Neural progenitor cell (in vitro differentiated cells): ENCODE measurements at regions not wholly inside any gene's neighbourhood (a gene's known extent, or its start where the extent isn't known, plus 50 kb on each side); places are given as distances from the start of the nearest gene placed in this dataset.

Source experiments
- DNase-seq: peaks from one replicate; pipeline ENCODE4 v3.0.0-alpha.2; 2016; ENCODE audit warnings: low spot score
- H2AFZ ChIP-seq: fragments of 200-600 bp; sonication (generic); replicated peaks from 2 replicates; pipeline ENCODE4 v1.6.1; 2016; ENCODE audit warnings: antibody characterized with exemption
- H3F3A ChIP-seq: fragments of 200-600 bp; sonication (generic); 2 replicates; pipeline ENCODE4 v1.6.1; 2016; ENCODE audit warnings: antibody characterized with exemption, low read depth
- H3K27ac ChIP-seq: fragments of 200-600 bp; sonication (generic); 2 replicates; pipeline ENCODE4 v1.5.1; 2016; ENCODE audit warnings: mild to moderate bottlenecking
- H3K27me3 ChIP-seq: fragments of 200-600 bp; sonication (generic); 2 replicates; pipeline ENCODE4 v1.6.1; 2016; ENCODE audit warnings: mild to moderate bottlenecking, moderate library complexity
- H3K36me3 ChIP-seq: fragments of 200-600 bp; sonication (generic); 2 replicates; pipeline ENCODE4 v1.5.1; 2016
- H3K4me1 ChIP-seq: fragments of 200-600 bp; sonication (generic); 2 replicates; pipeline ENCODE4 v1.6.1; 2016; ENCODE audit warnings: mixed run types
- H3K4me2 ChIP-seq: fragments of 200-600 bp; sonication (generic); 2 replicates; pipeline ENCODE4 v1.6.1; 2016
- H3K4me3 ChIP-seq: fragments of 200-600 bp; sonication (generic); 2 replicates; pipeline ENCODE4 v1.5.1; 2016
- H3K79me2 ChIP-seq: fragments of 200-600 bp; sonication (generic); 2 replicates; pipeline ENCODE4 v1.6.1; 2016; ENCODE audit warnings: low read depth
- H3K9ac ChIP-seq: fragments of 200-600 bp; sonication (generic); 2 replicates; pipeline ENCODE4 v1.6.1; 2016
- H3K9me3 ChIP-seq: fragments of 200-600 bp; sonication (generic); 2 replicates; pipeline ENCODE4 v1.5.1; 2016; ENCODE audit warnings: low read depth
- H4K20me1 ChIP-seq: fragments of 200-600 bp; sonication (generic); 2 replicates; pipeline ENCODE4 v1.6.1; 2016; ENCODE audit warnings: low read depth
- H3K27ac Mint-ChIP-seq: 3 replicates; pipeline ENCODE4 v1.8.0; 2021; ENCODE audit warnings: mixed read lengths
- H3K27me3 Mint-ChIP-seq: 2 replicates; pipeline ENCODE4 v1.8.0; 2022; ENCODE audit warnings: low read depth, mild to moderate bottlenecking, inconsistent platforms, moderate library complexity, mixed read lengths; ENCODE audit not compliant: insufficient read depth
- H3K36me3 Mint-ChIP-seq: 3 replicates; pipeline ENCODE4 v1.8.0; 2021; ENCODE audit warnings: mixed read lengths
- H3K4me1 Mint-ChIP-seq: 3 replicates; pipeline ENCODE4 v1.8.0; 2021; ENCODE audit warnings: mixed read lengths
- H3K4me3 Mint-ChIP-seq: 3 replicates; pipeline ENCODE4 v1.8.0; 2021; ENCODE audit warnings: mild to moderate bottlenecking, moderate library complexity, mixed read lengths
- H3K9me3 Mint-ChIP-seq: 3 replicates; pipeline ENCODE4 v1.8.0; 2020; ENCODE audit warnings: mixed read lengths
- EZH2 ChIP-seq: fragments of 200-600 bp; sonication (generic); IDR thresholded peaks from 2 replicates; pipeline ENCODE4 v1.6.1; 2017; ENCODE audit warnings: antibody characterized with exemption, mild to moderate bottlenecking, moderate library complexity
- EZH2phosphoT487 ChIP-seq: fragments of 200-600 bp; sonication (generic); IDR thresholded peaks from 2 replicates; pipeline ENCODE4 v1.6.1; 2017; ENCODE audit warnings: antibody characterized with exemption
- TF ChIP-seq, protein P1 (sequence below): fragments of 200-600 bp; sonication (generic); IDR thresholded peaks from 2 replicates; pipeline ENCODE4 v1.5.1; 2017; ENCODE audit warnings: antibody characterized with exemption, mild to moderate bottlenecking

DNA sequence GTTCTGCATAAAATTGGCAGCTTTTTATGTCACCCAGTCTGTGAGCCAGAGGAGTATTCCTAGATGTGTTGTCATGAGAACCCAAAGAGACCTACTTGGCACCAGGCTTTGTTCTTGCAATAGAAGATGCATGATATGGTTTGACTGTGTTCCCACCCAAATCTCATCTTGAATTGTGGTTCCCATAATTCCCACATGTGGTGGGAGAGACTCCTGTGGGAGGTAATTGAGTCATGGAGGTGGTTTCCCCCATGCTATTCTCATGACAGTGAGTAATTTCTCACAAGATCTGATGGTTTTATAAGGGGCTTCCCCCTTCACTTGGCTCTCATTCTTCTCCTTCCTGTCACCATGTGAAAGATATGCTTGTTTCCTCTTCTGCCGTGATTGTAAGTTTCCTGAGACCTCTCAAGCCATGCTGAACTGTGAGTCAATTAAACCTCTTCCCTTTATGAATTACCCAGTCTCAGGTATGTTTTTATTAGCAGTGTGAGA is 572.0 kb upstream of the ATP2B1 start:
- peaks cover 22% of the 10 kb centered on the region for H3K9me3 Mint-ChIP-seq

DNA sequence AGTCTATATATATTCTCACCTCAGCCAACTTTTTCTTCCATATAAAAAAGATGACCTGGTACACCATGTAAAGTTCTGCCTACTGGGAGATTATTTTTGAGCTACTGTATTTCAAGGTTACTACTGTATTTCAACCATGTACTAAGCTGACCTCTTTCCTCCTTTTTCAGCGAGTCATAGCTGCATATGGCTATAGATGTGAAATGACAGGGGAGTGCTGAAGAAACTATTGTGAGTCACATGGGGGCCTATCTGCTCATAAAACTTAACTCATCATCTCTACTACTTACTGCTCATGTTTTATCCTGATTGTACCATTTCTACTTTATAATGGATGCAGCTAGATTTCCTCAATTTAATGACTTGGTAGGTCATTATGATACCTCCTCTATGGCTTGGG is 571.4 kb upstream of the ATP2B1 start:
- H3K9me3 Mint-ChIP-seq: peaks cover 22% of the 10 kb centered on the region
- H3K27ac ChIP-seq: no peak overlapping the region
- TF ChIP-seq, protein P1, sequence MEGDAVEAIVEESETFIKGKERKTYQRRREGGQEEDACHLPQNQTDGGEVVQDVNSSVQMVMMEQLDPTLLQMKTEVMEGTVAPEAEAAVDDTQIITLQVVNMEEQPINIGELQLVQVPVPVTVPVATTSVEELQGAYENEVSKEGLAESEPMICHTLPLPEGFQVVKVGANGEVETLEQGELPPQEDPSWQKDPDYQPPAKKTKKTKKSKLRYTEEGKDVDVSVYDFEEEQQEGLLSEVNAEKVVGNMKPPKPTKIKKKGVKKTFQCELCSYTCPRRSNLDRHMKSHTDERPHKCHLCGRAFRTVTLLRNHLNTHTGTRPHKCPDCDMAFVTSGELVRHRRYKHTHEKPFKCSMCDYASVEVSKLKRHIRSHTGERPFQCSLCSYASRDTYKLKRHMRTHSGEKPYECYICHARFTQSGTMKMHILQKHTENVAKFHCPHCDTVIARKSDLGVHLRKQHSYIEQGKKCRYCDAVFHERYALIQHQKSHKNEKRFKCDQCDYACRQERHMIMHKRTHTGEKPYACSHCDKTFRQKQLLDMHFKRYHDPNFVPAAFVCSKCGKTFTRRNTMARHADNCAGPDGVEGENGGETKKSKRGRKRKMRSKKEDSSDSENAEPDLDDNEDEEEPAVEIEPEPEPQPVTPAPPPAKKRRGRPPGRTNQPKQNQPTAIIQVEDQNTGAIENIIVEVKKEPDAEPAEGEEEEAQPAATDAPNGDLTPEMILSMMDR: no peak
- TF ChIP-seq EZH2phosphoT487 (no peak), EZH2 (no peak)

More for the DNA sequence above, 572.0 kb upstream of the ATP2B1 start:
- no peak overlapping the region for H3K4me3 Mint-ChIP-seq
- H3K4me1 Mint-ChIP-seq: no peaks in the 10 kb centered on the region
- DNase-seq: no peak
- Histone ChIP-seq H2AFZ (no peak overlapping the region), H3K4me2 (no peak overlapping the region), H3K27me3 (no peaks in the 10 kb centered on the region), H3K9ac (no peak overlapping the region), H3K4me3 (no peak overlapping the region), H4K20me1 (no peaks in the 10 kb centered on the region), H3K36me3 (peaks cover 2% of the 10 kb centered on the region), H3F3A (no peaks in the 10 kb centered on the region), H3K9me3 (no peaks in the 10 kb centered on the region), H3K79me2 (no peaks in the 10 kb centered on the region), H3K4me1 (no peaks in the 10 kb centered on the region), H3K27ac (no peak overlapping the region)
- H3K27me3 Mint-ChIP-seq: no peaks in the 10 kb centered on the region
- peaks cover 5% of the 10 kb centered on the region for H3K36me3 Mint-ChIP-seq
- no peak for TF ChIP-seq EZH2phosphoT487
- no peak for TF ChIP-seq EZH2
- TF ChIP-seq, protein P1: no peak
- no peak overlapping the region for H3K27ac Mint-ChIP-seq

DNA sequence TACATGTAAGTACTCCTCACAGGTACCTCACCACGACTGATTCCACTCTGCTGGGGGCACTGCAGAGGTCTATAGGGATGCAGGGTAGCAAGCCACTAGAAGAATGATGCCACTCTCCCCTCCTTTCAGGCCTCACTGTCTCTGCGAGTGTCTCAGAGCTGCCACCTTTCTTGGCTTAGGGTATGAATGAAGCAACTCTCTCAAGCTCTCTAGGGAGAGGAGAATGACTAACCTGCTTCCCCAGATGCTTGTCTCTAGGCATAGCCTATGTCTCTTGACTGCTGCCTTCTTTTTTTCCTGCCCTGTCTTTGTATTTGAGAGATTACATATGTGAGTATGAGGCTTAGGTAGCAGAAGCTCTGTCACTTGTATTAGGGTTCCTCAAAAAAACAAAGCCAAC is 566.5 kb upstream of the ATP2B1 start:
- Histone ChIP-seq H3K9ac (no peak overlapping the region), H3F3A (no peaks in the 10 kb centered on the region), H4K20me1 (no peaks in the 10 kb centered on the region), H2AFZ (no peak overlapping the region), H3K9me3 (no peaks in the 10 kb centered on the region), H3K27me3 (no peaks in the 10 kb centered on the region), H3K27ac (no peak overlapping the region), H3K4me2 (no peak overlapping the region), H3K4me3 (no peak overlapping the region), H3K36me3 (no peaks in the 10 kb centered on the region), H3K79me2 (no peaks in the 10 kb centered on the region), H3K4me1 (peaks cover 6% of the 10 kb centered on the region)
- Mint-ChIP-seq H3K4me1 (no peaks in the 10 kb centered on the region), H3K27me3 (no peaks in the 10 kb centered on the region), H3K36me3 (no peaks in the 10 kb centered on the region), H3K4me3 (no peak overlapping the region), H3K27ac (no peak overlapping the region), H3K9me3 (no peaks in the 10 kb centered on the region)
- DNase-seq: no peak
- TF ChIP-seq EZH2phosphoT487: no peak
- TF ChIP-seq EZH2: no peak
- TF ChIP-seq, protein P1: no peak

More for the DNA sequence above, 571.4 kb upstream of the ATP2B1 start:
- H3K4me2 ChIP-seq: no peak overlapping the region
- H4K20me1 ChIP-seq: no peaks in the 10 kb centered on the region
- Mint-ChIP-seq H3K4me3 (no peak overlapping the region), H3K27me3 (no peaks in the 10 kb centered on the region), H3K36me3 (peaks cover 5% of the 10 kb centered on the region), H3K4me1 (no peaks in the 10 kb centered on the region), H3K27ac (no peak overlapping the region)
- DNase-seq: no peak
- H3K9ac ChIP-seq: no peak overlapping the region
- no peak overlapping the region for H2AFZ ChIP-seq
- no peaks in the 10 kb centered on the region for H3K79me2 ChIP-seq
- no peaks in the 10 kb centered on the region for H3K9me3 ChIP-seq
- no peaks in the 10 kb centered on the region for H3F3A ChIP-seq
- no peaks in the 10 kb centered on the region for H3K27me3 ChIP-seq
- H3K36me3 ChIP-seq: no peaks in the 10 kb centered on the region
- no peaks in the 10 kb centered on the region for H3K4me1 ChIP-seq
- no peak overlapping the region for H3K4me3 ChIP-seq
